H1 (cell line): ENCODE measurements at regions not wholly inside any gene's neighbourhood (a gene's known extent, or its start where the extent isn't known, plus 50 kb on each side); places are given as distances from the start of the nearest gene placed in this dataset.

Source experiments
- CTCF ChIA-PET: fragments of 300-600 bp; sonication (Branson Sonifier 250); formaldehyde crosslinking; loops from one replicate; lab custom pipeline; 2021; ENCODE audit not compliant: partially characterized antibody; lab: Charles Lee
- POLR2A ChIA-PET: fragments of 300-600 bp; sonication (Branson Sonifier 250); formaldehyde crosslinking; loops from one replicate; lab custom pipeline; 2021; ENCODE audit warnings: inconsistent platforms; ENCODE audit not compliant: partially characterized antibody; lab: Charles Lee
- DNase-seq, 2 experiments: peaks; one replicate each; pipeline versions ENCODE4 v3.0.0 to v3.0.0-alpha.2; 2010 to 2022; ENCODE audit warnings: low spot score in 2 of 2, low read depth in 1 of 2, mixed read lengths in 1 of 2
- FAIRE-seq: peaks from 2 replicates; lab custom pipeline; 2011; peaks lifted over from hg19 to GRCh38; lab: Jason Lieb, UNC
- H2AFZ ChIP-seq: 2 replicates; pipeline ENCODE4 v1.8.1; 2012; ENCODE audit warnings: low read length, inconsistent platforms
- H2AK5ac ChIP-seq: 2 replicates; pipeline ENCODE4 v1.6.1; 2013; ENCODE audit warnings: low read depth, low read length
- H2BK120ac ChIP-seq: replicated peaks from 2 replicates; pipeline ENCODE3; 2013; ENCODE audit warnings: low read depth, low read length, inconsistent platforms
- H2BK12ac ChIP-seq: 2 replicates; pipeline ENCODE4 v1.6.1; 2013; ENCODE audit warnings: low read depth, low read length
- H2BK15ac ChIP-seq: 2 replicates; pipeline ENCODE4 v1.6.1; 2013; ENCODE audit warnings: low read length
- H2BK20ac ChIP-seq: 2 replicates; pipeline ENCODE4 v1.6.1; 2013; ENCODE audit warnings: low read length
- H2BK5ac ChIP-seq: 2 replicates; pipeline ENCODE4 v1.6.1; 2013; ENCODE audit warnings: low read depth, low read length
- H3K14ac ChIP-seq: 2 replicates; pipeline ENCODE4 v1.6.1; 2013; ENCODE audit warnings: inconsistent platforms; ENCODE audit not compliant: insufficient read length
- H3K18ac ChIP-seq: 2 replicates; pipeline ENCODE4 v1.6.1; 2013; ENCODE audit warnings: low read length; ENCODE audit errors: extremely low read depth
- H3K23ac ChIP-seq: 2 replicates; pipeline ENCODE4 v1.6.1; 2013; ENCODE audit warnings: inconsistent platforms; ENCODE audit not compliant: insufficient read length
- H3K23me2 ChIP-seq: 2 replicates; pipeline ENCODE4 v1.6.1; 2013; ENCODE audit warnings: low read depth, low read length
- H3K27ac ChIP-seq: 2 replicates; pipeline ENCODE4 v1.6.1; 2011; ENCODE audit warnings: low read depth, low read length, inconsistent platforms
- H3K27me3 ChIP-seq, 4 experiments: replicated peaks in 1 of 4; 1 replicate in 1 of 4; 2 replicates in 3 of 4; pipeline versions ENCODE4 v1.6.1 to v1.8.1; 2011 to 2013; ENCODE audit warnings: low read length in 3 of 4, mild to moderate bottlenecking in 3 of 4, inconsistent platforms in 2 of 4, mixed read lengths in 2 of 4, moderate library complexity in 1 of 4; ENCODE audit not compliant: control insufficient read depth in 3 of 4, insufficient read depth in 3 of 4; ENCODE audit errors: extremely low read depth in 1 of 4
- H3K36me3 ChIP-seq, 4 experiments: 2 replicates each; pipeline versions ENCODE4 v1.6.1 to v1.8.1; 2011 to 2013; ENCODE audit warnings: mild to moderate bottlenecking in 4 of 4, low read length in 3 of 4, moderate library complexity in 2 of 4, control low read depth in 1 of 4, inconsistent platforms in 1 of 4; ENCODE audit not compliant: insufficient read depth in 4 of 4, control insufficient read depth in 2 of 4
- H3K4ac ChIP-seq: replicated peaks from 2 replicates; pipeline ENCODE3; 2013; ENCODE audit warnings: low read length, low read depth, mixed read lengths, inconsistent platforms; ENCODE audit not compliant: insufficient read length
- H3K4me1 ChIP-seq, 4 experiments: replicated peaks in 1 of 4; 1 replicate in 1 of 4; 2 replicates in 3 of 4; pipeline versions ENCODE4 v1.6.1 to v1.8.1; 2011 to 2013; ENCODE audit warnings: low read length in 3 of 4, inconsistent platforms in 2 of 4, mixed read lengths in 1 of 4; ENCODE audit not compliant: insufficient read depth in 4 of 4, control insufficient read depth in 3 of 4
- H3K4me2 ChIP-seq, 2 experiments: 2 replicates each; pipeline versions ENCODE4 v1.6.1 to v1.8.1; 2011 to 2013; ENCODE audit warnings: low read depth in 2 of 2, low read length in 2 of 2, control low read depth in 1 of 2, inconsistent platforms in 1 of 2, mild to moderate bottlenecking in 1 of 2; ENCODE audit not compliant: insufficient read depth in 1 of 2
- H3K4me3 ChIP-seq, 4 experiments: fragments of 200-600, 300-600 bp in 1 of 4; sonication (generic), shearing (Covaris generic), sonication (Bioruptor Twin) in 1 of 4; 2 replicates each; pipeline versions ENCODE4 v1.5.1 to v1.8.1; 2011 to 2016; ENCODE audit warnings: low read length in 4 of 4, low read depth in 3 of 4, control low read depth in 2 of 4, inconsistent platforms in 2 of 4, mild to moderate bottlenecking in 2 of 4, mixed read lengths in 1 of 4, moderate library complexity in 1 of 4; ENCODE audit not compliant: insufficient read depth in 2 of 4; ENCODE audit errors: extremely low read depth in 1 of 4
- H3K56ac ChIP-seq: replicated peaks from 2 replicates; pipeline ENCODE3; 2013; ENCODE audit warnings: low read depth, mild to moderate bottlenecking, mixed read lengths, low read length, inconsistent platforms; ENCODE audit not compliant: insufficient read length
- H3K79me1 ChIP-seq: 2 replicates; pipeline ENCODE4 v1.6.1; 2013; ENCODE audit warnings: low read depth, low read length, control low read depth
- H3K79me2 ChIP-seq, 2 experiments: 2 replicates each; pipeline versions ENCODE4 v1.6.1 to v1.8.1; 2012 to 2013; ENCODE audit warnings: low read length in 2 of 2, mild to moderate bottlenecking in 2 of 2, inconsistent platforms in 1 of 2; ENCODE audit not compliant: insufficient read depth in 2 of 2, control insufficient read depth in 1 of 2
- H3K9ac ChIP-seq, 4 experiments: replicated peaks in 1 of 4; 1 replicate in 1 of 4; 2 replicates in 3 of 4; pipeline versions ENCODE4 v1.6.1 to v1.8.1; 2011 to 2013; ENCODE audit warnings: low read depth in 3 of 4, low read length in 3 of 4, control low read depth in 2 of 4, mild to moderate bottlenecking in 2 of 4, moderate library complexity in 2 of 4, inconsistent platforms in 1 of 4; ENCODE audit errors: extremely low read depth in 1 of 4
- H3K9me3 ChIP-seq, 2 experiments: 2 replicates each; pipeline versions ENCODE4 v1.6.1 to v1.8.1; 2012 to 2013; ENCODE audit warnings: mild to moderate bottlenecking in 2 of 2, moderate library complexity in 2 of 2, control low read depth in 1 of 2, inconsistent platforms in 1 of 2, low read depth in 1 of 2, low read length in 1 of 2, mixed read lengths in 1 of 2; ENCODE audit not compliant: insufficient read depth in 2 of 2
- H4K20me1 ChIP-seq, 2 experiments: replicated peaks in 1 of 2; 2 replicates each; pipeline versions ENCODE3 to v1.8.1; 2011 to 2013; ENCODE audit warnings: inconsistent platforms in 2 of 2, low read length in 2 of 2, mild to moderate bottlenecking in 1 of 2; ENCODE audit not compliant: insufficient read depth in 2 of 2, control insufficient read depth in 1 of 2
- H4K5ac ChIP-seq: 2 replicates; pipeline ENCODE4 v1.6.1; 2013; ENCODE audit warnings: low read length, low read depth, mixed read lengths, inconsistent platforms; ENCODE audit not compliant: insufficient read length
- H4K8ac ChIP-seq: 2 replicates; pipeline ENCODE4 v1.8.0; 2013; ENCODE audit warnings: mild to moderate bottlenecking, moderate library complexity, low read length, inconsistent platforms; ENCODE audit not compliant: insufficient read depth; ENCODE audit errors: extremely low read depth
- H4K91ac ChIP-seq: replicated peaks from 2 replicates; pipeline ENCODE3; 2013; ENCODE audit warnings: low read length, mixed read lengths, inconsistent platforms; ENCODE audit not compliant: insufficient read length
- BCL11A ChIP-seq, 2 experiments: IDR thresholded peaks; one replicate each; pipeline ENCODE4 v1.6.1; 2011; ENCODE audit warnings: low read depth in 2 of 2, low read length in 2 of 2, mild to moderate bottlenecking in 2 of 2
- CEBPB ChIP-seq: IDR thresholded peaks from 2 replicates; pipeline ENCODE4 v1.6.1; 2012; ENCODE audit warnings: low read depth, low read length
- EGR1 ChIP-seq: IDR thresholded peaks from 2 replicates; pipeline ENCODE4 v1.6.1; 2011; ENCODE audit warnings: low read depth, low read length, borderline replicate concordance
- GABPA ChIP-seq: IDR thresholded peaks from 2 replicates; pipeline ENCODE4 v1.6.1; 2011; ENCODE audit warnings: mild to moderate bottlenecking, low read length, moderate library complexity, borderline replicate concordance; ENCODE audit not compliant: insufficient read depth
- JUN ChIP-seq: IDR thresholded peaks from 2 replicates; pipeline ENCODE4 v1.6.1; 2011; ENCODE audit warnings: low read depth, mild to moderate bottlenecking, improper control_type of control experiment, low read length
- RFX5 ChIP-seq: IDR thresholded peaks from 2 replicates; pipeline ENCODE4 v1.6.1; 2011; ENCODE audit warnings: low read depth, low read length, improper control_type of control experiment, borderline replicate concordance
- WGBS, 2 experiments: shearing (Covaris generic) in 1 of 2; methylation state at CpG; one replicate each; pipeline versions ENCODE4 v1.1.6 to v1.1.7; 2013 to 2015; ENCODE audit warnings: low lambda C conversion rate in 2 of 2, mixed read lengths in 2 of 2, inconsistent platforms in 1 of 2, low coverage in 1 of 2, missing lambda C conversion rate in 1 of 2; ENCODE audit not compliant: insufficient replicate concordance in 2 of 2, insufficient coverage in 1 of 2, insufficient read length in 1 of 2; ENCODE audit errors: extremely low coverage in 1 of 2, missing lambda C conversion rate in 1 of 2; 5-methylcytosine and 5-hydroxymethylcytosine counted together
- TF ChIP-seq, protein P1 (sequence below): IDR thresholded peaks from 2 replicates; pipeline ENCODE4 v1.6.1; 2011; ENCODE audit warnings: low read depth, mild to moderate bottlenecking, low read length; ENCODE audit not compliant: insufficient read depth
- TF ChIP-seq, protein P2 (sequence below), 3 experiments: IDR thresholded peaks; 1 replicate in 2 of 3; 2 replicates in 1 of 3; pipeline versions ENCODE4 v1.5.1 to v1.6.1; 2011; ENCODE audit warnings: low read length in 3 of 3, mild to moderate bottlenecking in 3 of 3, inconsistent platforms in 2 of 3, low read depth in 1 of 3, moderate library complexity in 1 of 3; ENCODE audit not compliant: insufficient read depth in 1 of 3; ENCODE audit errors: control extremely low read depth in 1 of 3

DNA sequence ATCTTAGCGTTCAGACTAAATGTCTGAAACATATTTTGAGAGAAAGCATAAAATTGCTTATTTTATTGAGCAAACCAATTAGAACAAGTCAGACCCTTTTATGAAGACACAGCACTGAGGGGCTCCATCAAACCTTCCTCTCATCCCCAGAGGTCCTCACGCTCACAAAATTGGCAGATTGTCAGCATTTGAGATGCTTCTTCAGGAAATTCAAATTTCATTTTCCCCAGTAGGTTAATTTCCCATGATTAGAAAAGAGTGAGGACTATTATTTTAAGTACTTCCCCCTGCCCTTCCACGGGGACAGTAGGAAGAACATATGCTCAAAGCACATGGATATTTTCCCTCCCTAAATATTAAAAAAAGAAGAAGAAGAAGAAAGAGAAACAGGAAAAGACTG, 851.8 kb downstream of the BRD1 start:
- no peak overlapping the region for H2BK15ac ChIP-seq
- no peak overlapping the region for H4K91ac ChIP-seq
- H3K14ac ChIP-seq, result no peak overlapping the region
- no peak overlapping the region for H3K27ac ChIP-seq
- H2AK5ac ChIP-seq, result no peak overlapping the region
- no peak overlapping the region for H3K4me2 ChIP-seq
- H3K9ac ChIP-seq, result no peak overlapping the region
- H3K23ac ChIP-seq, result no peak overlapping the region
- no peak overlapping the region for H3K56ac ChIP-seq
- TF ChIP-seq, protein P1, sequence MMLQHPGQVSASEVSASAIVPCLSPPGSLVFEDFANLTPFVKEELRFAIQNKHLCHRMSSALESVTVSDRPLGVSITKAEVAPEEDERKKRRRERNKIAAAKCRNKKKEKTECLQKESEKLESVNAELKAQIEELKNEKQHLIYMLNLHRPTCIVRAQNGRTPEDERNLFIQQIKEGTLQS, result no peak
- no peak for TF ChIP-seq BCL11A (IDR thresholded peaks at IDR 0.05; ENCODE audit: low read depth in 2 of 2, low read length in 2 of 2)
- TF ChIP-seq CEBPB, result no peak
- no peak for TF ChIP-seq JUN
- TF ChIP-seq, protein P2, sequence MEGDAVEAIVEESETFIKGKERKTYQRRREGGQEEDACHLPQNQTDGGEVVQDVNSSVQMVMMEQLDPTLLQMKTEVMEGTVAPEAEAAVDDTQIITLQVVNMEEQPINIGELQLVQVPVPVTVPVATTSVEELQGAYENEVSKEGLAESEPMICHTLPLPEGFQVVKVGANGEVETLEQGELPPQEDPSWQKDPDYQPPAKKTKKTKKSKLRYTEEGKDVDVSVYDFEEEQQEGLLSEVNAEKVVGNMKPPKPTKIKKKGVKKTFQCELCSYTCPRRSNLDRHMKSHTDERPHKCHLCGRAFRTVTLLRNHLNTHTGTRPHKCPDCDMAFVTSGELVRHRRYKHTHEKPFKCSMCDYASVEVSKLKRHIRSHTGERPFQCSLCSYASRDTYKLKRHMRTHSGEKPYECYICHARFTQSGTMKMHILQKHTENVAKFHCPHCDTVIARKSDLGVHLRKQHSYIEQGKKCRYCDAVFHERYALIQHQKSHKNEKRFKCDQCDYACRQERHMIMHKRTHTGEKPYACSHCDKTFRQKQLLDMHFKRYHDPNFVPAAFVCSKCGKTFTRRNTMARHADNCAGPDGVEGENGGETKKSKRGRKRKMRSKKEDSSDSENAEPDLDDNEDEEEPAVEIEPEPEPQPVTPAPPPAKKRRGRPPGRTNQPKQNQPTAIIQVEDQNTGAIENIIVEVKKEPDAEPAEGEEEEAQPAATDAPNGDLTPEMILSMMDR (IDR thresholded peaks at IDR 0.05; ENCODE audit: control extremely low read depth in 1 of 3, insufficient read depth in 1 of 3, low read depth in 1 of 3, low read length in 3 of 3), result no peak
- no peak for TF ChIP-seq RFX5
- TF ChIP-seq GABPA, result no peak
- no peak for TF ChIP-seq EGR1
- H2BK12ac ChIP-seq, result no peak overlapping the region
- CTCF ChIA-PET, result interaction anchor here (1.2 to 6.6 kb wide), 3 partner anchors 7 to 268 kb away, joined by 3 to 44 read pairs (median 3); no protein-coding TSS in a partner anchor
- no peaks in the 10 kb centered on the region for H3K23me2 ChIP-seq
- no peaks in the 10 kb centered on the region; a peak in 1 of 7 replicates for H3K27me3 ChIP-seq
- H4K20me1 ChIP-seq, result no peaks in the 10 kb centered on the region
- POLR2A ChIA-PET, result no interaction called here
- no peak overlapping the region for H2AFZ ChIP-seq
- no peak overlapping the region for H3K4ac ChIP-seq
- H4K8ac ChIP-seq, result no peak overlapping the region
- H3K79me1 ChIP-seq, result no peaks in the 10 kb centered on the region
- H3K4me3 ChIP-seq, result no peak overlapping the region
- DNase-seq, result no peak
- no peak overlapping the region for H2BK120ac ChIP-seq
- no peak overlapping the region for H2BK20ac ChIP-seq
- H3K79me2 ChIP-seq, result no peaks in the 10 kb centered on the region
- FAIRE-seq, result no peak
- WGBS, 2 experiments, result 89% methylated on average over 2 of the region's 3 CpGs; no CpG with 5 or more reads in 1 of the 2 experiments
- H3K9me3 ChIP-seq, result peaks cover 3 to 4% of the 10 kb centered on the region in 2 experiments; a peak in 2 of 4 replicates
- H4K5ac ChIP-seq, result no peak overlapping the region
- no peaks in the 10 kb centered on the region for H3K36me3 ChIP-seq
- no peak overlapping the region for H2BK5ac ChIP-seq
- peaks cover 0 to 4% (median 1%) of the 10 kb centered on the region in 4 experiments; a peak in 3 of 7 replicates for H3K4me1 ChIP-seq
- H3K18ac ChIP-seq, result no peak overlapping the region
